H1 (cell line): ENCODE measurements at regions not wholly inside any gene's neighbourhood (a gene's known extent, or its start where the extent isn't known, plus 50 kb on each side); places are given as distances from the start of the nearest gene placed in this dataset.

ENCODE experiments used
- CHD7 ChIP-seq: fragments of 300-600 bp; sonication (generic); IDR thresholded peaks from 2 replicates; pipeline ENCODE4 v1.7.1; 2012; ENCODE audit warnings: low read length, moderate library complexity, mild to moderate bottlenecking, inconsistent platforms; ENCODE audit not compliant: insufficient replicate concordance
- NANOG ChIP-seq: IDR thresholded peaks from 2 replicates; pipeline ENCODE4 v1.6.1; 2011; ENCODE audit warnings: low read length, low read depth, mild to moderate bottlenecking, inconsistent platforms; ENCODE audit not compliant: insufficient read depth, poor library complexity, severe bottlenecking
- POU5F1 ChIP-seq: IDR thresholded peaks from 2 replicates; pipeline ENCODE4 v1.6.1; 2011; ENCODE audit warnings: low read depth, mild to moderate bottlenecking, low read length, moderate library complexity
- RNF2 ChIP-seq: fragments of 200-900, 300-1000 bp; sonication (generic); IDR thresholded peaks from 2 replicates; pipeline ENCODE4 v1.7.1; 2016; ENCODE audit warnings: borderline replicate concordance, low read depth, mild to moderate bottlenecking, antibody characterized with exemption, low read length; ENCODE audit not compliant: poor library complexity, severe bottlenecking; ENCODE audit errors: missing control alignments
- RXRA ChIP-seq: IDR thresholded peaks from 2 replicates; pipeline ENCODE4 v1.6.1; 2011; ENCODE audit warnings: low read depth, mild to moderate bottlenecking, low read length, moderate library complexity; ENCODE audit not compliant: insufficient read depth
- SP4 ChIP-seq: IDR thresholded peaks from 2 replicates; pipeline ENCODE4 v1.6.1; 2012; ENCODE audit warnings: low read length, inconsistent platforms
- SRF ChIP-seq: IDR thresholded peaks from 2 replicates; pipeline ENCODE4 v1.6.1; 2011; ENCODE audit warnings: mild to moderate bottlenecking, low read depth, low read length, moderate library complexity
- TBP ChIP-seq: IDR thresholded peaks from 2 replicates; pipeline ENCODE4 v1.6.1; 2011; ENCODE audit warnings: low read depth, low read length, improper control_type of control experiment

DNA sequence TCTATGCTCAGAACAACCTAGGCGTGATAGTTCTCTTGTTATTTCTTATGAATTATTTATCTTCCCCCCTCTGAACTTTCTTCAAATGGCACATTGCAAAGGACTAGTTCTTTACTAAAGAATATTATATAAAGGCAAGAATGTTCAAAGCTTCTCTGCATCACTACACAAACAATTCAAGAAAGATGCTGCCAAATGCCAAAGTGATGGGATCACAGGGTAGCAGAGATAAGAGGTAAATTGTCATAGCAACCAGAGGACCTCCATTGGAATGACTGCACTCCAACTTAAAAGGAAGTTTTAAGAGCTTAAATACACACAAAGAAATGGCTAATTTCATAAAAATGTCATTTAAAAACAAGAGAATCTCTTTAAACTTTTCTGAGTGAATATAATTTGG is 72.8 kb downstream of the AQP4 start (continued):
- TF ChIP-seq CHD7 (no peak), TBP (no peak), RXRA (no peak), NANOG (no peak), SRF (no peak), POU5F1 (no peak), SP4 (no peak), RNF2 (no peak)
